ENCODE measurements at regions not wholly inside any gene's neighbourhood (a gene's known extent, or its start where the extent isn't known, plus 50 kb on each side); places are given as distances from the start of the nearest gene placed in this dataset.

- TF ChIP-seq, protein P1, sequence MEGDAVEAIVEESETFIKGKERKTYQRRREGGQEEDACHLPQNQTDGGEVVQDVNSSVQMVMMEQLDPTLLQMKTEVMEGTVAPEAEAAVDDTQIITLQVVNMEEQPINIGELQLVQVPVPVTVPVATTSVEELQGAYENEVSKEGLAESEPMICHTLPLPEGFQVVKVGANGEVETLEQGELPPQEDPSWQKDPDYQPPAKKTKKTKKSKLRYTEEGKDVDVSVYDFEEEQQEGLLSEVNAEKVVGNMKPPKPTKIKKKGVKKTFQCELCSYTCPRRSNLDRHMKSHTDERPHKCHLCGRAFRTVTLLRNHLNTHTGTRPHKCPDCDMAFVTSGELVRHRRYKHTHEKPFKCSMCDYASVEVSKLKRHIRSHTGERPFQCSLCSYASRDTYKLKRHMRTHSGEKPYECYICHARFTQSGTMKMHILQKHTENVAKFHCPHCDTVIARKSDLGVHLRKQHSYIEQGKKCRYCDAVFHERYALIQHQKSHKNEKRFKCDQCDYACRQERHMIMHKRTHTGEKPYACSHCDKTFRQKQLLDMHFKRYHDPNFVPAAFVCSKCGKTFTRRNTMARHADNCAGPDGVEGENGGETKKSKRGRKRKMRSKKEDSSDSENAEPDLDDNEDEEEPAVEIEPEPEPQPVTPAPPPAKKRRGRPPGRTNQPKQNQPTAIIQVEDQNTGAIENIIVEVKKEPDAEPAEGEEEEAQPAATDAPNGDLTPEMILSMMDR (conservative IDR thresholded peaks at IDR 0.05 in 1 of 2, IDR thresholded peaks at IDR 0.05 in 1 of 2; ENCODE audit: extremely low read depth in 1 of 2, insufficient read depth in 1 of 2, low read depth in 1 of 2, low read length in 2 of 2): no peak
- TF ChIP-seq EZH2 (IDR thresholded peaks at IDR 0.05; ENCODE audit: borderline replicate concordance, low read length): no peak
These were observed 105.9 kb upstream of the HNRNPU start for GRCh38 chr1:244970236-244970743.

Data from mammary epithelial cell (primary cell).